Neural progenitor cell (in vitro differentiated cells): ENCODE measurements at regions not wholly inside any gene's neighbourhood (a gene's known extent, or its start where the extent isn't known, plus 50 kb on each side); places are given as distances from the start of the nearest gene placed in this dataset.
"Not testable (repeated sequence)": the region's sequence is repeated elsewhere in the genome, so short reads cannot be mapped to it uniquely, and the experiment has no call there.

Experiments
- DNase-seq: peaks from one replicate; pipeline ENCODE4 v3.0.0-alpha.2; 2016; ENCODE audit warnings: low spot score
- H2AFZ ChIP-seq: fragments of 200-600 bp; sonication (generic); replicated peaks from 2 replicates; pipeline ENCODE4 v1.6.1; 2016; ENCODE audit warnings: antibody characterized with exemption
- H3F3A ChIP-seq: fragments of 200-600 bp; sonication (generic); 2 replicates; pipeline ENCODE4 v1.6.1; 2016; ENCODE audit warnings: antibody characterized with exemption, low read depth
- H3K27ac ChIP-seq: fragments of 200-600 bp; sonication (generic); 2 replicates; pipeline ENCODE4 v1.5.1; 2016; ENCODE audit warnings: mild to moderate bottlenecking
- H3K27me3 ChIP-seq: fragments of 200-600 bp; sonication (generic); 2 replicates; pipeline ENCODE4 v1.6.1; 2016; ENCODE audit warnings: mild to moderate bottlenecking, moderate library complexity
- H3K36me3 ChIP-seq: fragments of 200-600 bp; sonication (generic); 2 replicates; pipeline ENCODE4 v1.5.1; 2016
- H3K4me1 ChIP-seq: fragments of 200-600 bp; sonication (generic); 2 replicates; pipeline ENCODE4 v1.6.1; 2016; ENCODE audit warnings: mixed run types
- H3K4me2 ChIP-seq: fragments of 200-600 bp; sonication (generic); 2 replicates; pipeline ENCODE4 v1.6.1; 2016
- H3K4me3 ChIP-seq: fragments of 200-600 bp; sonication (generic); 2 replicates; pipeline ENCODE4 v1.5.1; 2016
- H3K79me2 ChIP-seq: fragments of 200-600 bp; sonication (generic); 2 replicates; pipeline ENCODE4 v1.6.1; 2016; ENCODE audit warnings: low read depth
- H3K9ac ChIP-seq: fragments of 200-600 bp; sonication (generic); 2 replicates; pipeline ENCODE4 v1.6.1; 2016
- H3K9me3 ChIP-seq: fragments of 200-600 bp; sonication (generic); 2 replicates; pipeline ENCODE4 v1.5.1; 2016; ENCODE audit warnings: low read depth
- H4K20me1 ChIP-seq: fragments of 200-600 bp; sonication (generic); 2 replicates; pipeline ENCODE4 v1.6.1; 2016; ENCODE audit warnings: low read depth
- H3K27ac Mint-ChIP-seq: 3 replicates; pipeline ENCODE4 v1.8.0; 2021; ENCODE audit warnings: mixed read lengths
- H3K27me3 Mint-ChIP-seq: 2 replicates; pipeline ENCODE4 v1.8.0; 2022; ENCODE audit warnings: low read depth, mild to moderate bottlenecking, inconsistent platforms, moderate library complexity, mixed read lengths; ENCODE audit not compliant: insufficient read depth
- H3K36me3 Mint-ChIP-seq: 3 replicates; pipeline ENCODE4 v1.8.0; 2021; ENCODE audit warnings: mixed read lengths
- H3K4me1 Mint-ChIP-seq: 3 replicates; pipeline ENCODE4 v1.8.0; 2021; ENCODE audit warnings: mixed read lengths
- H3K4me3 Mint-ChIP-seq: 3 replicates; pipeline ENCODE4 v1.8.0; 2021; ENCODE audit warnings: mild to moderate bottlenecking, moderate library complexity, mixed read lengths
- H3K9me3 Mint-ChIP-seq: 3 replicates; pipeline ENCODE4 v1.8.0; 2020; ENCODE audit warnings: mixed read lengths
- EZH2 ChIP-seq: fragments of 200-600 bp; sonication (generic); IDR thresholded peaks from 2 replicates; pipeline ENCODE4 v1.6.1; 2017; ENCODE audit warnings: antibody characterized with exemption, mild to moderate bottlenecking, moderate library complexity
- EZH2phosphoT487 ChIP-seq: fragments of 200-600 bp; sonication (generic); IDR thresholded peaks from 2 replicates; pipeline ENCODE4 v1.6.1; 2017; ENCODE audit warnings: antibody characterized with exemption
- TF ChIP-seq, protein P1 (sequence below): fragments of 200-600 bp; sonication (generic); IDR thresholded peaks from 2 replicates; pipeline ENCODE4 v1.5.1; 2017; ENCODE audit warnings: antibody characterized with exemption, mild to moderate bottlenecking

DNA sequence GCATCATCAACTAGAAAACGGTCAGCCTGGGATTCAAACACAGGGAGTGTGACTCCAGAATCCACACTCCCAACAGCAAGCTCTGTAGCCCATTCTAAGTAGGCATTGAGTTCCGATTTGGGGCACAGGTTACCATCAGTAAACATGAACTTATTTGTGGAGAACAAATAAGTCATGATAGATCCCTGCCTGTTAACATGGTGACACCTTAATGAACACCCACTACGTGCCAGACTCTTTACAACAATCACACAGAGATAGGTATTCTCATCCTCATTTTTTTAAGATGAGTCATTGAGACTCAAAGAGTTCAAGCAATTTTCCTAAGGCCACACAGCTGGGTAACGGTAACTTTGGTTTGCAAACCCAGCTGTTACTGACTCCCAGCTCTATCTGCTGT is 91.5 kb downstream of the LYZL2 start:
- H3K4me2 ChIP-seq = no peak overlapping the region
- no peaks in the 10 kb centered on the region for H3K9me3 ChIP-seq
- no peak overlapping the region for H3K9ac ChIP-seq
- no peaks in the 10 kb centered on the region for H3K4me1 ChIP-seq
- no peak overlapping the region for H3K27ac Mint-ChIP-seq
- no peak for DNase-seq
- H2AFZ ChIP-seq = no peak overlapping the region
- H4K20me1 ChIP-seq = no peaks in the 10 kb centered on the region
- H3K4me1 Mint-ChIP-seq = peaks cover 18% of the 10 kb centered on the region
- no peaks in the 10 kb centered on the region for H3K36me3 Mint-ChIP-seq
- no peaks in the 10 kb centered on the region for H3K36me3 ChIP-seq
- no peak overlapping the region for H3K4me3 ChIP-seq
- no peak overlapping the region for H3K27ac ChIP-seq
- peaks cover 3% of the 10 kb centered on the region for H3K27me3 Mint-ChIP-seq
- H3K79me2 ChIP-seq = no peaks in the 10 kb centered on the region
- H3K9me3 Mint-ChIP-seq = no peaks in the 10 kb centered on the region
- H3K27me3 ChIP-seq = no peaks in the 10 kb centered on the region
- no peaks in the 10 kb centered on the region for H3F3A ChIP-seq
- H3K4me3 Mint-ChIP-seq = no peak overlapping the region
- TF ChIP-seq, protein P1, sequence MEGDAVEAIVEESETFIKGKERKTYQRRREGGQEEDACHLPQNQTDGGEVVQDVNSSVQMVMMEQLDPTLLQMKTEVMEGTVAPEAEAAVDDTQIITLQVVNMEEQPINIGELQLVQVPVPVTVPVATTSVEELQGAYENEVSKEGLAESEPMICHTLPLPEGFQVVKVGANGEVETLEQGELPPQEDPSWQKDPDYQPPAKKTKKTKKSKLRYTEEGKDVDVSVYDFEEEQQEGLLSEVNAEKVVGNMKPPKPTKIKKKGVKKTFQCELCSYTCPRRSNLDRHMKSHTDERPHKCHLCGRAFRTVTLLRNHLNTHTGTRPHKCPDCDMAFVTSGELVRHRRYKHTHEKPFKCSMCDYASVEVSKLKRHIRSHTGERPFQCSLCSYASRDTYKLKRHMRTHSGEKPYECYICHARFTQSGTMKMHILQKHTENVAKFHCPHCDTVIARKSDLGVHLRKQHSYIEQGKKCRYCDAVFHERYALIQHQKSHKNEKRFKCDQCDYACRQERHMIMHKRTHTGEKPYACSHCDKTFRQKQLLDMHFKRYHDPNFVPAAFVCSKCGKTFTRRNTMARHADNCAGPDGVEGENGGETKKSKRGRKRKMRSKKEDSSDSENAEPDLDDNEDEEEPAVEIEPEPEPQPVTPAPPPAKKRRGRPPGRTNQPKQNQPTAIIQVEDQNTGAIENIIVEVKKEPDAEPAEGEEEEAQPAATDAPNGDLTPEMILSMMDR = no peak
- TF ChIP-seq EZH2phosphoT487 = no peak
- TF ChIP-seq EZH2 = no peak

DNA sequence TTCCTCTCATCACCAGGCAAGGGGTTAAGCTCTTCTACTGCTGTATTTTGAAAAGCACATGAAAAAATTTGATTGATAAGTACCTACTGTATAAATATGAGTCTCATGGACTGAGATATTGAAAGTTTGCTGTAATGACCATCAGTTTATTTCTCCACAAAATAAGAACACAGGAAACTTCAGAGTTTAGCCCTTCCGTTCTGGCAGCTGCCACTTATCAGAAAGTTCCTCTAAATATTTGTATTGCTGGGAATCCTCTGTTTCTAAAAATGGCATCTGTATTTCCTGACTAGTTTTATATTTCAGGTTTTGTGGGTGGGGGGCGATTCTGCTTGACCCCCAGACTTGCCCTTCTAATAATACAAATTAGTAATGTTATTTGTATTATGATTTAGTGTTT is 92.0 kb downstream of the LYZL2 start:
- H3K9ac ChIP-seq = no peak overlapping the region
- H4K20me1 ChIP-seq = no peaks in the 10 kb centered on the region
- no peak overlapping the region for H3K27ac Mint-ChIP-seq
- peaks cover 18% of the 10 kb centered on the region for H3K4me1 Mint-ChIP-seq
- H3K4me2 ChIP-seq = no peak overlapping the region
- no peaks in the 10 kb centered on the region for H3K36me3 Mint-ChIP-seq
- DNase-seq = no peak
- TF ChIP-seq, protein P1 = no peak
- no peak for TF ChIP-seq EZH2phosphoT487
- TF ChIP-seq EZH2 = no peak
- H3F3A ChIP-seq = no peaks in the 10 kb centered on the region
- H3K4me1 ChIP-seq = no peaks in the 10 kb centered on the region
- H3K9me3 ChIP-seq = no peaks in the 10 kb centered on the region
- H3K27me3 Mint-ChIP-seq = peaks cover 3% of the 10 kb centered on the region
- H3K4me3 ChIP-seq = no peak overlapping the region
- no peak overlapping the region for H2AFZ ChIP-seq
- H3K36me3 ChIP-seq = no peaks in the 10 kb centered on the region
- H3K79me2 ChIP-seq = no peaks in the 10 kb centered on the region
- no peaks in the 10 kb centered on the region for H3K9me3 Mint-ChIP-seq
- H3K4me3 Mint-ChIP-seq = no peak overlapping the region
- H3K27ac ChIP-seq = no peak overlapping the region
- no peaks in the 10 kb centered on the region for H3K27me3 ChIP-seq

DNA sequence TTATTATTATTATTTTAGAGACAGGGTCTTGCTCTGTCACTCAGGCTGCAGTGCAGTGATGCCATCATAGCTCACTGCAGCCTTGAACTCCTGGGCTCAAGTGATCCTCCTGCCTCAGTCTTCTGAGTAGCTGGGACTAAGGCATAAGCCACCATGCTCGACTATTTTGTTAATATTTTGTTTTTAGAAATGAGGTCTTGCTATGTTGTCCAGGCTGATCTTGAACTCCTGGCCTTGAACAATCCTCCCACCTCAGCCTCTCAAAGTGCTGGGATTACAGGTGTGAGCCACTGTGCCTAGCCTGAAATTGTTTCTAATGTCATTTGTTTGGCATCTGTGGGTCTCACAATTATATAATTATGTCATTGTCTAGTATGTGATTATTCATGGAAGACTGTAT is 92.4 kb downstream of the LYZL2 start:
- not testable (repeated sequence) for H3F3A ChIP-seq, H3K4me1 ChIP-seq, H2AFZ ChIP-seq, H3K36me3 ChIP-seq, H3K9me3 ChIP-seq, H3K9ac ChIP-seq, H3K27me3 ChIP-seq, DNase-seq, H3K27ac Mint-ChIP-seq, H3K36me3 Mint-ChIP-seq, H3K27ac ChIP-seq, H3K4me3 ChIP-seq, H3K9me3 Mint-ChIP-seq, H3K79me2 ChIP-seq, H4K20me1 ChIP-seq, H3K4me2 ChIP-seq, H3K27me3 Mint-ChIP-seq, H3K4me3 Mint-ChIP-seq
- H3K4me1 Mint-ChIP-seq = peaks cover 17% of the 10 kb centered on the region

DNA sequence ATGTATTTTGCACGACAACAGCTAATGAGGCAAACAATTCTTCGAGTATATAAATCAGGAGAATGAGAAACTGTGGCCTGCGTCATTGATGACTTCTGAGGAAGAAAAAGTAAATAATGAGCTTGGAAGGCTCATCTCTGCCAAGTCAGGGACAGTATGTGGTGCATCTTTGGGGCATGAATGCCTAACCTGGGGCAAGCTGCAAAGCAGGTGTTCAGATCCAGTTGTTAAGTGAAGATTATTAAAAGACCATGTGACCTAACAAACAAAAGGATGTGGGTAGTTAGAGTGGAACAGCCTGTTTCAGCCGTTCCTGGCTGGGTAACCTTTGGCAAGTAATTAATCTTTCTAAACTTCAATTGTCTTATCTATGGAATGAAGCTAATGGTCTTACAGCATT is 93.0 kb downstream of the LYZL2 start:
- no peaks in the 10 kb centered on the region for H3K36me3 ChIP-seq
- TF ChIP-seq EZH2 (no peak), EZH2phosphoT487 (no peak)
- TF ChIP-seq, protein P1 = no peak
- H3K4me3 ChIP-seq = no peak overlapping the region
- H3K27ac ChIP-seq = no peak overlapping the region
- no peak overlapping the region for H3K9ac ChIP-seq
- peaks cover 3% of the 10 kb centered on the region for H3K27me3 Mint-ChIP-seq
- H3K27me3 ChIP-seq = no peaks in the 10 kb centered on the region
- DNase-seq = no peak
- H3K4me1 Mint-ChIP-seq = peaks cover 13% of the 10 kb centered on the region
- no peak overlapping the region for H3K27ac Mint-ChIP-seq
- H2AFZ ChIP-seq = no peak overlapping the region
- H3F3A ChIP-seq = no peaks in the 10 kb centered on the region
- H3K4me3 Mint-ChIP-seq = no peak overlapping the region
- H4K20me1 ChIP-seq = no peaks in the 10 kb centered on the region
- H3K4me2 ChIP-seq = no peak overlapping the region
- no peaks in the 10 kb centered on the region for H3K4me1 ChIP-seq
- H3K9me3 Mint-ChIP-seq = no peaks in the 10 kb centered on the region
- no peaks in the 10 kb centered on the region for H3K36me3 Mint-ChIP-seq
- H3K79me2 ChIP-seq = no peaks in the 10 kb centered on the region
- no peaks in the 10 kb centered on the region for H3K9me3 ChIP-seq
